ENCODE measurements at regions not wholly inside any gene's neighbourhood (a gene's known extent, or its start where the extent isn't known, plus 50 kb on each side); places are given as distances from the start of the nearest gene placed in this dataset.

DNA sequence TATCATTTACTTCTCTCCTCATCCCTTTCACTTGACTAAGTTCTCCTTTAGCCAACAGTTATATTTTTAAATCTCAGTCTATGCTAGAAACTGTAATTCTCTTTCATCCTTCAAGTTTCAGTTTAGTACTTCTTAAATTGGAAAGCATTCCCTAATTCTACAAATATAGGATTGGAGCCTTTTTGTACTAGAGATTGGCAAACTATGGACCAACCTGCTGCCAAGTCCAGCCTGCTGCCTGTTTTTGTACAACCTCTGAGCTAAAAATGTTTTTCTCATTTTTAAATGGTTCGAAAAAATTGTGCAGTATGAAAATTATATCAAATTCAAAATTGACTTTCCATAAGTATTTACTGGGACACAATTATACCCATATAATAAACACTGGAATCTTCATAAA is 1381.5 kb upstream of the SPRY2 start:
- CTCF ChIA-PET, result no interaction called here
- POLR2A ChIA-PET, result no interaction called here
- no peak for DNase-seq (ENCODE audit: low read depth, low spot score)

DNA sequence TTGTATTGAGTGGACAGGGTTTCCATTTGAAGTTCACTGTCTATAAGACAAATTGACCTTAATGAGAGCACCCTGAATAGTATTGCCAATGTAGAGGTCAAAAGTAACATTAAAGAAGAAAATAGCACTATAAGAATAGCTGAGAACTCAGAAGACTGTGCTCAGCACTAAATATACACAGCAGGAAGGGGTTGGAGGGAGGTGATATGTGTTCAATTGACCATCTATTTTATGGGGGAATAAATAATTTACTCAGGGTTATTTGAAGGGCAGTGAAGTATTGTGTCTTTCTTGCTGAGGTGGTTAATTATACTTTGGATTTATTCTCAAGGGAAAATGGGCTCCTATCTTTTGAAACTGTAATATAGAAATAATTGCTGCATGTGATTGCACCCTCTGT is 1380.5 kb upstream of the SPRY2 start:
- DNase-seq (ENCODE audit: low read depth, low spot score), result no peak
- ChIA-PET CTCF (no interaction called here), POLR2A (no interaction called here)
- no peak for TF ChIP-seq CTCF (IDR thresholded peaks at IDR 0.05; ENCODE audit: insufficient read depth, low read length, missing control alignments)
- H3K4me3 ChIP-seq (ENCODE audit: low read depth, low read length), result no peak overlapping the region

More for the DNA sequence above, 1381.5 kb upstream of the SPRY2 start:
- H3K4me3 ChIP-seq (ENCODE audit: low read depth, low read length), result no peak overlapping the region
- TF ChIP-seq CTCF (IDR thresholded peaks at IDR 0.05; ENCODE audit: insufficient read depth, low read length, missing control alignments), result no peak

- H3K4me3 ChIP-seq (ENCODE audit: low read depth, low read length), result no peak overlapping the region
- POLR2A ChIA-PET, result no interaction called here
- CTCF ChIA-PET, result no interaction called here
- no peak for DNase-seq (ENCODE audit: low read depth, low spot score)
- TF ChIP-seq CTCF (IDR thresholded peaks at IDR 0.05; ENCODE audit: insufficient read depth, low read length, missing control alignments), result no peak
Observed at GRCh38 chr13:81714513-81714912, 1373.6 kb upstream of the SPRY2 start.

DNA sequence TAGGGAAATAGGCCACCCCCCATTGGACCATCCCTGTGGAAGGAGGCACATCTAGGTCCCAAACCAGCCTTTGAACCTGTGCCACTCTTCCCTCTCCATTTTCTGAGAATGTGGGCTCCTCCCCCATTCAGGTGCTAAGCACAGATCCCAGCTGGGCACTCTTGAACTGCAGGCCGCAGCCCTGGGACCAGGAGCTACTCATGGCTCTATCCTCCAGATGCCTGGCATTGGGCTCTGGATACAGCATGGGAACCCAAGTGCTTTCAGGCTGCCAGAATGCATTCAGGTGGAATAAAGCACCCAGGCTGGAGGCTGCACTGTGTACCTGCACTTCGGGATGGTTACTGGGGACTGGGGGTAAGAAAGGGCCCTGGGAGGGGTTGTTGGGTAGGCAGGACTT is 1372.3 kb upstream of the SPRY2 start:
- ChIA-PET CTCF (no interaction called here), POLR2A (no interaction called here)
- no peak overlapping the region for H3K4me3 ChIP-seq (ENCODE audit: low read depth, low read length)
- TF ChIP-seq CTCF (IDR thresholded peaks at IDR 0.05; ENCODE audit: insufficient read depth, low read length, missing control alignments), result no peak
- no peak for DNase-seq (ENCODE audit: low read depth, low spot score)

DNA sequence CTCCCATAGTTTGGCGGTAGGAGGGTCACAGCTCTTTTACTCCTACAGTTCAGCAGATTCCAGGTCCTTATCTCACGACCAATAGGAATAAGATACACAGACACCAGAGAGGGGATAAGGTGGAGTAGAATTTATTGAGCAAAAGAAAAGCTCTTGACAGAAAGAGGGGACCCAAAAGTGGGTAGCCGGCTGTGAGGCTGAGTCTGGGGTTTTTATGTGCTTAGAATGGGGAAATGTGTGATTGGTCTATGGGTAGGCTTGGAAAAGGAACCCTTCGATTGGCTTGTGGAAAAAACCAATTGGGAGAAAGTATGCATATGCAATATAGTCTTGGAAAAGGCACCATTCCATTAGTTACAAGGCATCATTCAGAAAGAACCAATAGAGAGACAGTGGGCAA is 1356.9 kb upstream of the SPRY2 start:
- no peak for TF ChIP-seq CTCF (IDR thresholded peaks at IDR 0.05; ENCODE audit: insufficient read depth, low read length, missing control alignments)
- H3K4me3 ChIP-seq (ENCODE audit: low read depth, low read length), result no peak overlapping the region
- POLR2A ChIA-PET, result no interaction called here
- DNase-seq (ENCODE audit: low read depth, low spot score), result no peak
- CTCF ChIA-PET, result no interaction called here

- DNase-seq (ENCODE audit: low read depth, low spot score), result no peak
Observed at GRCh38 chr13:81686877-81687276, 1346.0 kb upstream of the SPRY2 start.

More at GRCh38 chr13:81686877-81687276, 1346.0 kb upstream of the SPRY2 start:
- no peak overlapping the region for H3K4me3 ChIP-seq (ENCODE audit: low read depth, low read length)
- TF ChIP-seq CTCF (IDR thresholded peaks at IDR 0.05; ENCODE audit: insufficient read depth, low read length, missing control alignments), result no peak
- ChIA-PET CTCF (no interaction called here), POLR2A (no interaction called here)
